Keratinocyte (primary cell): ENCODE measurements at regions not wholly inside any gene's neighbourhood (a gene's known extent, or its start where the extent isn't known, plus 50 kb on each side); places are given as distances from the start of the nearest gene placed in this dataset.

ENCODE experiments used
- DNase-seq: peaks from one replicate; pipeline ENCODE4 v3.0.0-alpha.2; 2011; ENCODE audit warnings: low read depth, missing footprints, low spot score
- FAIRE-seq: peaks from 2 replicates; lab custom pipeline; 2011; peaks lifted over from hg19 to GRCh38; lab: Jason Lieb, UNC
- H2AFZ ChIP-seq: 2 replicates; pipeline ENCODE4 v1.6.0; 2012; ENCODE audit warnings: low read length, control low read depth, inconsistent platforms; ENCODE audit not compliant: control insufficient read depth
- H3K27ac ChIP-seq: 2 replicates; pipeline ENCODE4 v1.5.1; 2011; ENCODE audit warnings: low read length; ENCODE audit not compliant: control insufficient read depth, insufficient read depth
- H3K27me3 ChIP-seq: 3 replicates; pipeline ENCODE4 v1.6.0; 2011; ENCODE audit warnings: low read length; ENCODE audit not compliant: control insufficient read depth, insufficient read depth; ENCODE audit errors: extremely low read depth
- H3K36me3 ChIP-seq, 2 experiments: 2 replicates in 1 of 2; 3 replicates in 1 of 2; pipeline ENCODE4 v1.5.1; 2011; ENCODE audit warnings: low read length in 2 of 2, mild to moderate bottlenecking in 1 of 2; ENCODE audit not compliant: control insufficient read depth in 2 of 2, insufficient read depth in 2 of 2; ENCODE audit errors: extremely low read depth in 1 of 2
- H3K4me1 ChIP-seq: 3 replicates; pipeline ENCODE4 v1.5.1; 2011; ENCODE audit warnings: low read length; ENCODE audit not compliant: control insufficient read depth, insufficient read depth; ENCODE audit errors: extremely low read depth
- H3K4me2 ChIP-seq: 3 replicates; pipeline ENCODE4 v1.6.0; 2011; ENCODE audit warnings: low read depth, low read length; ENCODE audit not compliant: control insufficient read depth, insufficient read depth; ENCODE audit errors: extremely low read depth
- H3K4me3 ChIP-seq, 3 experiments: fragments of 200-600 bp in 1 of 3; sonication (generic) in 1 of 3; 2 replicates in 2 of 3; 3 replicates in 1 of 3; pipeline ENCODE4 v1.5.1; 2011 to 2016; ENCODE audit warnings: low read length in 3 of 3, mild to moderate bottlenecking in 3 of 3, control low read depth in 2 of 3, inconsistent platforms in 1 of 3, low read depth in 1 of 3, mixed read lengths in 1 of 3, mixed run types in 1 of 3, moderate library complexity in 1 of 3; ENCODE audit not compliant: control insufficient read depth in 2 of 3, insufficient read depth in 2 of 3; ENCODE audit errors: extremely low read depth in 1 of 3
- H3K79me2 ChIP-seq: 2 replicates; pipeline ENCODE4 v1.6.0; 2012; ENCODE audit warnings: low read length; ENCODE audit not compliant: control insufficient read depth, insufficient read depth
- H3K9ac ChIP-seq: 3 replicates; pipeline ENCODE4 v1.6.0; 2011; ENCODE audit warnings: low read length; ENCODE audit not compliant: control insufficient read depth, insufficient read depth; ENCODE audit errors: extremely low read depth
- H3K9me1 ChIP-seq: 3 replicates; pipeline ENCODE4 v1.6.0; 2011; ENCODE audit warnings: low read length; ENCODE audit not compliant: control insufficient read depth, insufficient read depth; ENCODE audit errors: extremely low read depth
- H3K9me3 ChIP-seq: 2 replicates; pipeline ENCODE4 v1.5.1; 2012; ENCODE audit warnings: low read depth, low read length; ENCODE audit not compliant: control insufficient read depth
- H4K20me1 ChIP-seq: 3 replicates; pipeline ENCODE4 v1.6.0; 2011; ENCODE audit warnings: low read length; ENCODE audit not compliant: control insufficient read depth, insufficient read depth; ENCODE audit errors: extremely low read depth
- EZH2 ChIP-seq: IDR thresholded peaks from one replicate; pipeline ENCODE4 v1.6.1; 2012; ENCODE audit warnings: inconsistent platforms, mild to moderate bottlenecking, low read length, moderate library complexity
- dilution Hi-C: fragments of 300-500 bp; cut with MboI; formaldehyde crosslinking; loops from one replicate; pipeline ENCODE4 v1.7.0; 2020; ENCODE audit warnings: low sequenced_read_pairs; ENCODE audit not compliant: extremely low pct_ligation_motif_present
- TF ChIP-seq, protein P1 (sequence below), 3 experiments: IDR thresholded peaks in 1 of 3; conservative IDR thresholded peaks in 1 of 3; optimal IDR thresholded peaks in 1 of 3; 2 replicates in 2 of 3; 3 replicates in 1 of 3; pipeline versions ENCODE3 to v1.5.1; 2011; ENCODE audit warnings: low read length in 3 of 3, mild to moderate bottlenecking in 3 of 3, moderate library complexity in 2 of 3, control low read depth in 1 of 3, inconsistent platforms in 1 of 3; ENCODE audit not compliant: insufficient read depth in 2 of 3; ENCODE audit errors: extremely low read depth in 1 of 3

DNA sequence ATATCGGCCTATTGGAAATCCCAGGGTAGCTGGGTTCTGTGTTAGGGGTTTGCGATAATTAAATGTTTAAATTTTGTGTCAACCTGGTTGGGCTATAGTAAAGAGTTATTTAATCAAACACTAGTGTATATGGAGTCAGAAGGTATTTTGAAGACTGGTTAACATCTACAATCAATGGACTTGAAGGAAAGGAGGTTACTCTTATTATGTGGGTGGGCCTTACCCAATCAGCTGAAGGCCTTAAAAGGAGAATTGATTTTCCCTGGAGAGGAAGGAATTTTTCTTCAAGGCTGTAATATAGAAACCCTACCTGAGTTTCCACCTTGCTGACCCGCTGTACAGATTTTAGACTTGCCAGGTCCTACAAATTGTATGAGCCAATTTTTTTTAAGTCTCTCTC lies 411.4 kb downstream of the IRX1 start:
- H3K4me3 ChIP-seq = no peak overlapping the region
- peaks cover 4% of the 10 kb centered on the region for H3K9me3 ChIP-seq
- FAIRE-seq (no peak), DNase-seq (no peak)
- dilution Hi-C loops = no loop called here
- no peak overlapping the region for H2AFZ ChIP-seq
- no peaks in the 10 kb centered on the region for H3K79me2 ChIP-seq
- no peak overlapping the region for H3K9ac ChIP-seq
- no peaks in the 10 kb centered on the region for H3K27me3 ChIP-seq
- H3K4me2 ChIP-seq = no peak overlapping the region
- no peaks in the 10 kb centered on the region for H3K9me1 ChIP-seq
- H3K4me1 ChIP-seq = no peaks in the 10 kb centered on the region
- no peak overlapping the region for H3K27ac ChIP-seq
- H3K36me3 ChIP-seq = no peaks in the 10 kb centered on the region
- H4K20me1 ChIP-seq = no peaks in the 10 kb centered on the region
- TF ChIP-seq, protein P1, sequence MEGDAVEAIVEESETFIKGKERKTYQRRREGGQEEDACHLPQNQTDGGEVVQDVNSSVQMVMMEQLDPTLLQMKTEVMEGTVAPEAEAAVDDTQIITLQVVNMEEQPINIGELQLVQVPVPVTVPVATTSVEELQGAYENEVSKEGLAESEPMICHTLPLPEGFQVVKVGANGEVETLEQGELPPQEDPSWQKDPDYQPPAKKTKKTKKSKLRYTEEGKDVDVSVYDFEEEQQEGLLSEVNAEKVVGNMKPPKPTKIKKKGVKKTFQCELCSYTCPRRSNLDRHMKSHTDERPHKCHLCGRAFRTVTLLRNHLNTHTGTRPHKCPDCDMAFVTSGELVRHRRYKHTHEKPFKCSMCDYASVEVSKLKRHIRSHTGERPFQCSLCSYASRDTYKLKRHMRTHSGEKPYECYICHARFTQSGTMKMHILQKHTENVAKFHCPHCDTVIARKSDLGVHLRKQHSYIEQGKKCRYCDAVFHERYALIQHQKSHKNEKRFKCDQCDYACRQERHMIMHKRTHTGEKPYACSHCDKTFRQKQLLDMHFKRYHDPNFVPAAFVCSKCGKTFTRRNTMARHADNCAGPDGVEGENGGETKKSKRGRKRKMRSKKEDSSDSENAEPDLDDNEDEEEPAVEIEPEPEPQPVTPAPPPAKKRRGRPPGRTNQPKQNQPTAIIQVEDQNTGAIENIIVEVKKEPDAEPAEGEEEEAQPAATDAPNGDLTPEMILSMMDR (optimal IDR thresholded peaks at IDR 0.05 in 1 of 3, IDR thresholded peaks at IDR 0.05 in 1 of 3, conservative IDR thresholded peaks at IDR 0.05 in 1 of 3; ENCODE audit: extremely low read depth in 1 of 3, insufficient read depth in 2 of 3, low read length in 3 of 3) = no peak
- no peak for TF ChIP-seq EZH2

DNA sequence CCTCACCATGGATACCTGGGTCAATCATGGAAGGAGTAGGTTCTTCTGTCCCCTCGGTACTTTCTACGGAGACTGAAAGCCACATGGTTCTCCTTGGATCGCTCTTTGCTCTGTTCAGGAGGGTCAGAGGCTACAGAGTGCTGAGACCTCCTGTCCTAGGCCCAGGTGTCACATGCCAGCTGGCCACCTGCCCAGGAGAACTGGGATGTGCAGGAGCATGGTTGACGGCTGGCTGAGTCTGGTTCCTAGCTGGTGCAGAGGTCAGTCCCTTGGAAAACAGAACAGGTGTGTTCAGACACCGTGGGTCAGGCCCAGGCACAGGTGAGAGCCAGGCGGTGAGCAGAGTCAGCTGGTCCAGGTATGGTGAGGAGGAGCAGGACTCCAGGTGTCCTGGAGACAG lies 416.3 kb downstream of the IRX1 start:
- Histone ChIP-seq H3K79me2 (no peaks in the 10 kb centered on the region), H3K9me1 (no peaks in the 10 kb centered on the region), H3K4me1 (no peaks in the 10 kb centered on the region), H2AFZ (no peak overlapping the region), H3K4me2 (no peak overlapping the region), H3K27me3 (no peaks in the 10 kb centered on the region), H3K27ac (no peak overlapping the region), H3K36me3 (no peaks in the 10 kb centered on the region), H4K20me1 (no peaks in the 10 kb centered on the region), H3K9ac (no peak overlapping the region), H3K4me3 (no peak overlapping the region), H3K9me3 (no peaks in the 10 kb centered on the region)
- dilution Hi-C loops = no loop called here
- TF ChIP-seq EZH2 = no peak
- TF ChIP-seq, protein P1 (optimal IDR thresholded peaks at IDR 0.05 in 1 of 3, IDR thresholded peaks at IDR 0.05 in 1 of 3, conservative IDR thresholded peaks at IDR 0.05 in 1 of 3; ENCODE audit: extremely low read depth in 1 of 3, insufficient read depth in 2 of 3, low read length in 3 of 3) = no peak
- no peak for DNase-seq
- no peak for FAIRE-seq
